H9 (cell line): ENCODE measurements at regions not wholly inside any gene's neighbourhood (a gene's known extent, or its start where the extent isn't known, plus 50 kb on each side); places are given as distances from the start of the nearest gene placed in this dataset.

Experiments used
- DNase-seq: peaks from one replicate; pipeline ENCODE4 v3.0.0-alpha.2; 2017
- H2AFZ ChIP-seq: one replicate; pipeline ENCODE4 v1.6.1; 2013; ENCODE audit warnings: mild to moderate bottlenecking, low read length, control low read depth, moderate library complexity
- H2AK5ac ChIP-seq: 2 replicates; pipeline ENCODE4 v1.6.1; 2013; ENCODE audit warnings: low read length, control low read depth, mixed read lengths; ENCODE audit not compliant: insufficient read length
- H2BK120ac ChIP-seq: one replicate; pipeline ENCODE4 v1.6.1; 2013; ENCODE audit warnings: low read depth, mild to moderate bottlenecking, low read length, control low read depth, inconsistent platforms; ENCODE audit not compliant: poor library complexity, severe bottlenecking
- H2BK12ac ChIP-seq: 2 replicates; pipeline ENCODE4 v1.6.1; 2013; ENCODE audit warnings: low read length, control low read depth, mixed read lengths, low read depth; ENCODE audit not compliant: insufficient read length
- H2BK15ac ChIP-seq: 2 replicates; pipeline ENCODE4 v1.6.1; 2013; ENCODE audit warnings: low read depth, low read length, control low read depth
- H2BK20ac ChIP-seq: one replicate; pipeline ENCODE4 v1.6.1; 2013; ENCODE audit warnings: low read depth, mild to moderate bottlenecking, low read length, control low read depth, inconsistent platforms; ENCODE audit not compliant: poor library complexity, severe bottlenecking
- H2BK5ac ChIP-seq: 2 replicates; pipeline ENCODE4 v1.6.1; 2013; ENCODE audit warnings: low read length, control low read depth, mixed read lengths; ENCODE audit not compliant: insufficient read length
- H3K14ac ChIP-seq: 2 replicates; pipeline ENCODE4 v1.6.1; 2013; ENCODE audit warnings: low read length, control low read depth; ENCODE audit not compliant: insufficient read depth
- H3K18ac ChIP-seq: 2 replicates; pipeline ENCODE4 v1.6.1; 2013; ENCODE audit warnings: low read depth, mild to moderate bottlenecking, mixed read lengths, low read length, control low read depth; ENCODE audit not compliant: insufficient read length
- H3K23ac ChIP-seq: 2 replicates; pipeline ENCODE4 v1.6.1; 2013; ENCODE audit warnings: low read length, control low read depth, mixed read lengths, low read depth; ENCODE audit not compliant: insufficient read length
- H3K23me2 ChIP-seq: 2 replicates; pipeline ENCODE4 v1.6.1; 2013; ENCODE audit warnings: low read depth, mild to moderate bottlenecking, mixed read lengths, low read length, control low read depth; ENCODE audit not compliant: insufficient read length, poor library complexity, severe bottlenecking
- H3K27ac ChIP-seq: 2 replicates; pipeline ENCODE4 v1.5.1; 2013; ENCODE audit warnings: low read length, control low read depth, mixed read lengths, low read depth; ENCODE audit not compliant: insufficient read length
- H3K27me3 ChIP-seq: 2 replicates; pipeline ENCODE4 v1.6.1; 2013; ENCODE audit warnings: low read length, control low read depth, inconsistent platforms; ENCODE audit not compliant: insufficient read depth
- H3K4ac ChIP-seq: 2 replicates; pipeline ENCODE4 v1.6.1; 2013; ENCODE audit warnings: low read depth, mild to moderate bottlenecking, control low read depth, inconsistent platforms, low read length, moderate library complexity
- H3K4me1 ChIP-seq: 2 replicates; pipeline ENCODE4 v1.6.1; 2013; ENCODE audit warnings: low read length, control low read depth, inconsistent platforms; ENCODE audit not compliant: insufficient read depth
- H3K4me2 ChIP-seq: 2 replicates; pipeline ENCODE4 v1.6.1; 2013; ENCODE audit warnings: low read length, control low read depth, mixed read lengths; ENCODE audit not compliant: insufficient read length, insufficient read depth
- H3K56ac ChIP-seq: 2 replicates; pipeline ENCODE4 v1.6.1; 2013; ENCODE audit warnings: low read depth, mild to moderate bottlenecking, mixed read lengths, low read length, control low read depth; ENCODE audit not compliant: insufficient read length
- H3K79me1 ChIP-seq: 2 replicates; pipeline ENCODE4 v1.6.1; 2013; ENCODE audit warnings: low read depth, mild to moderate bottlenecking, moderate library complexity, low read length, control low read depth, inconsistent platforms; ENCODE audit not compliant: insufficient read depth, poor library complexity, severe bottlenecking
- H3K79me2 ChIP-seq: 2 replicates; pipeline ENCODE4 v1.6.1; 2013; ENCODE audit warnings: low read length, control low read depth, inconsistent platforms; ENCODE audit not compliant: insufficient read depth
- H3K9ac ChIP-seq: 2 replicates; pipeline ENCODE4 v1.6.1; 2013; ENCODE audit warnings: low read length, control low read depth, mixed read lengths; ENCODE audit not compliant: insufficient read length; ENCODE audit errors: extremely low read depth
- H3K9me3 ChIP-seq: one replicate; pipeline ENCODE4 v1.6.1; 2013; ENCODE audit warnings: low read depth, low read length, inconsistent platforms; ENCODE audit not compliant: control insufficient read depth
- H3T11ph ChIP-seq: one replicate; pipeline ENCODE4 v1.6.1; 2013; ENCODE audit warnings: mild to moderate bottlenecking, low read length, control low read depth, inconsistent platforms
- H4K20me1 ChIP-seq: one replicate; pipeline ENCODE4 v1.6.1; 2013; ENCODE audit not compliant: control insufficient read depth, insufficient read length, insufficient read depth
- H4K5ac ChIP-seq: 2 replicates; pipeline ENCODE4 v1.6.1; 2013; ENCODE audit warnings: low read depth, mild to moderate bottlenecking, mixed read lengths, low read length, control low read depth; ENCODE audit not compliant: insufficient read length
- H4K8ac ChIP-seq: replicated peaks from 2 replicates; pipeline ENCODE4 v1.6.1; 2013; ENCODE audit warnings: low read length, control low read depth, mixed read lengths, low read depth; ENCODE audit not compliant: insufficient read length
- H4K91ac ChIP-seq: 2 replicates; pipeline ENCODE4 v1.6.1; 2013; ENCODE audit warnings: low read depth, mild to moderate bottlenecking, moderate library complexity, mixed read lengths, low read length, control low read depth; ENCODE audit not compliant: insufficient read length
- H3K27ac Mint-ChIP-seq, 3 experiments: 2 replicates in 2 of 3; 3 replicates in 1 of 3; pipeline ENCODE4 v1.8.0; 2020 to 2021; ENCODE audit warnings: mixed read lengths in 3 of 3, mild to moderate bottlenecking in 1 of 3, moderate library complexity in 1 of 3
- H3K27me3 Mint-ChIP-seq: 2 replicates; pipeline ENCODE4 v1.8.0; 2021; ENCODE audit warnings: low read depth, mild to moderate bottlenecking, moderate library complexity, mixed read lengths
- H3K36me3 Mint-ChIP-seq, 3 experiments: 2 replicates in 2 of 3; 3 replicates in 1 of 3; pipeline ENCODE4 v1.8.0; 2020 to 2021; ENCODE audit warnings: low read depth in 3 of 3, mixed read lengths in 3 of 3; ENCODE audit not compliant: insufficient read depth in 1 of 3
- H3K4me1 Mint-ChIP-seq, 2 experiments: 2 replicates each; pipeline ENCODE4 v1.8.0; 2020; ENCODE audit warnings: mixed read lengths in 2 of 2
- H3K4me3 Mint-ChIP-seq, 2 experiments: 2 replicates in 1 of 2; 3 replicates in 1 of 2; pipeline ENCODE4 v1.8.0; 2020 to 2021; ENCODE audit warnings: mild to moderate bottlenecking in 2 of 2, mixed read lengths in 2 of 2, moderate library complexity in 1 of 2
- H3K9me3 Mint-ChIP-seq, 2 experiments: 2 replicates in 1 of 2; 3 replicates in 1 of 2; pipeline ENCODE4 v1.8.0; 2020; ENCODE audit warnings: mild to moderate bottlenecking in 2 of 2, mixed read lengths in 2 of 2, moderate library complexity in 1 of 2
- WGBS: extraction: QIAGEN DNeasy Blood & Tissue Kit; methylation state at CpG from one replicate; pipeline ENCODE4 v1.1.7; 2013; ENCODE audit warnings: missing lambda C conversion rate, low lambda C conversion rate, mixed read lengths; ENCODE audit not compliant: insufficient read length; ENCODE audit errors: extremely low coverage; 5-methylcytosine and 5-hydroxymethylcytosine counted together
- TF ChIP-seq, protein P1 (sequence below): fragments of 200-600 bp; sonication (generic); conservative IDR thresholded peaks from 3 replicates; pipeline ENCODE4 v1.8.0; 2021; ENCODE audit warnings: antibody characterized with exemption, mild to moderate bottlenecking

DNA sequence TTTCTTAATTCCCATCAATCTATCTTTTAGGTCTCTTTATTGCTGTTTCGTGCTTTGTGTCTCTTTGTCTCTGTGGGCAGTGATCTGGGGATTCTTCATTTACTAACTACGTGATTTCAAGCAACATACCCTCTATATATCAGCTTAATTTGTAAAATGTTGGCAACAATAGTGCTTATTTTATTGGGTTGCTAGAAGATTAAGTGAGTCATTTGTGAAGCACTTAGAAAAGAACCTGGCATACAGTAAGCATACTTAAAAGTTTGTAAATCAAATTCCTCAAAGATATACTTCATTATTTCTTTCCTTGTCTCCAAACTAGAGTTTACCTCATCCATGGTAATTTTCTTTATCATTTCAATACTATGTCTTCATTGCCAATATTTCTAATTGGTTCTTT, 669.7 kb downstream of the MAT2B start:
- Histone ChIP-seq H2BK20ac (no peak overlapping the region), H3K27me3 (no peaks in the 10 kb centered on the region), H2AK5ac (no peak overlapping the region), H4K91ac (no peak overlapping the region), H3K18ac (no peak overlapping the region), H2AFZ (no peak overlapping the region), H2BK5ac (no peak overlapping the region), H3K23ac (no peak overlapping the region), H4K20me1 (no peaks in the 10 kb centered on the region), H3K79me2 (no peaks in the 10 kb centered on the region), H3K9me3 (no peaks in the 10 kb centered on the region), H3K14ac (no peak overlapping the region), H3T11ph (no peak overlapping the region), H3K23me2 (no peaks in the 10 kb centered on the region), H2BK12ac (no peak overlapping the region), H3K79me1 (no peaks in the 10 kb centered on the region), H3K9ac (no peak overlapping the region), H3K4ac (no peak overlapping the region), H3K56ac (no peak overlapping the region), H4K5ac (no peak overlapping the region), H3K4me1 (no peaks in the 10 kb centered on the region), H3K27ac (no peak overlapping the region), H2BK15ac (no peak overlapping the region), H4K8ac (no peak overlapping the region), H3K4me2 (no peak overlapping the region), H2BK120ac (no peak overlapping the region)
- no peak overlapping the region for H3K27ac Mint-ChIP-seq
- DNase-seq: no peak
- WGBS: no CpG with 5 or more reads among the region's 2 CpGs
- peaks cover 0 to 3% (median 0%) of the 10 kb centered on the region in 3 experiments; a peak in 1 of 7 replicates for H3K36me3 Mint-ChIP-seq
- peaks cover 0 to 3% of the 10 kb centered on the region in 2 experiments; a peak in 2 of 4 replicates for H3K4me1 Mint-ChIP-seq
- no peaks in the 10 kb centered on the region for H3K27me3 Mint-ChIP-seq
- TF ChIP-seq, protein P1, sequence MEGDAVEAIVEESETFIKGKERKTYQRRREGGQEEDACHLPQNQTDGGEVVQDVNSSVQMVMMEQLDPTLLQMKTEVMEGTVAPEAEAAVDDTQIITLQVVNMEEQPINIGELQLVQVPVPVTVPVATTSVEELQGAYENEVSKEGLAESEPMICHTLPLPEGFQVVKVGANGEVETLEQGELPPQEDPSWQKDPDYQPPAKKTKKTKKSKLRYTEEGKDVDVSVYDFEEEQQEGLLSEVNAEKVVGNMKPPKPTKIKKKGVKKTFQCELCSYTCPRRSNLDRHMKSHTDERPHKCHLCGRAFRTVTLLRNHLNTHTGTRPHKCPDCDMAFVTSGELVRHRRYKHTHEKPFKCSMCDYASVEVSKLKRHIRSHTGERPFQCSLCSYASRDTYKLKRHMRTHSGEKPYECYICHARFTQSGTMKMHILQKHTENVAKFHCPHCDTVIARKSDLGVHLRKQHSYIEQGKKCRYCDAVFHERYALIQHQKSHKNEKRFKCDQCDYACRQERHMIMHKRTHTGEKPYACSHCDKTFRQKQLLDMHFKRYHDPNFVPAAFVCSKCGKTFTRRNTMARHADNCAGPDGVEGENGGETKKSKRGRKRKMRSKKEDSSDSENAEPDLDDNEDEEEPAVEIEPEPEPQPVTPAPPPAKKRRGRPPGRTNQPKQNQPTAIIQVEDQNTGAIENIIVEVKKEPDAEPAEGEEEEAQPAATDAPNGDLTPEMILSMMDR: no peak
- H3K9me3 Mint-ChIP-seq: 0 out of 5 replicates have a peak, but pooled peaks cover 0 to 2% of the 10 kb centered on the region in 2 experiments
- no peak overlapping the region for H3K4me3 Mint-ChIP-seq
